SK-N-MC (cell line): ENCODE measurements at regions not wholly inside any gene's neighbourhood (a gene's known extent, or its start where the extent isn't known, plus 50 kb on each side); places are given as distances from the start of the nearest gene placed in this dataset.

ENCODE experiments used
- DNase-seq: peaks from one replicate; pipeline ENCODE4 v3.0.0-alpha.2; 2011; ENCODE audit warnings: low read depth, low spot score
- H3K27ac ChIP-seq: fragments of 200-600 bp; sonication (generic); 2 replicates; pipeline ENCODE4 v1.5.1; 2016; ENCODE audit warnings: mixed run types
- H3K36me3 ChIP-seq: fragments of 200-600 bp; sonication (generic); 2 replicates; pipeline ENCODE4 v1.6.1; 2017; ENCODE audit warnings: antibody characterized with exemption, low read length, mixed read lengths; ENCODE audit not compliant: insufficient read depth
- H3K4me3 ChIP-seq: fragments of 200-600 bp; sonication (generic); 2 replicates; pipeline ENCODE4 v1.5.1; 2016
- H3K9ac ChIP-seq: fragments of 200-600 bp; sonication (generic); 2 replicates; pipeline ENCODE4 v1.8.0; 2017; ENCODE audit warnings: mixed run types, mixed read lengths; ENCODE audit not compliant: insufficient read length
- H3K9me3 ChIP-seq: fragments of 200-600 bp; sonication (generic); 2 replicates; pipeline ENCODE4 v1.6.1; 2017; ENCODE audit warnings: low read depth, mild to moderate bottlenecking, antibody characterized with exemption, low read length, moderate library complexity, mixed read lengths
- EZH2 ChIP-seq: fragments of 200-600 bp; sonication (generic); IDR thresholded peaks from one replicate; pipeline ENCODE4 v1.6.1; 2017; ENCODE audit warnings: antibody characterized with exemption
- FOXP2 ChIP-seq: optimal IDR thresholded peaks from 2 replicates; pipeline ENCODE3; 2011; ENCODE audit warnings: mild to moderate bottlenecking, moderate library complexity; ENCODE audit not compliant: insufficient read depth; ENCODE audit errors: extremely low read length, control extremely low read depth
- POLR2AphosphoS5 ChIP-seq: IDR thresholded peaks from 2 replicates; pipeline ENCODE4 v1.6.1; 2012; ENCODE audit warnings: mild to moderate bottlenecking, low read depth, low read length, borderline replicate concordance

- Histone ChIP-seq H3K36me3 (no peaks in the 10 kb centered on the region), H3K27ac (no peak overlapping the region), H3K9me3 (no peaks in the 10 kb centered on the region), H3K9ac (no peak overlapping the region), H3K4me3 (no peak overlapping the region)
- no peak for DNase-seq
- no peak for TF ChIP-seq FOXP2
- no peak for TF ChIP-seq EZH2
- TF ChIP-seq POLR2AphosphoS5: no peak
Measured at GRCh38 chr1:58927722-58928085, 143.9 kb upstream of the JUN start.

GRCh38 chr1:58928514-58928913 lies 144.7 kb upstream of the JUN start:
- Histone ChIP-seq H3K27ac (no peak overlapping the region), H3K9ac (no peak overlapping the region), H3K9me3 (no peaks in the 10 kb centered on the region), H3K4me3 (no peak overlapping the region), H3K36me3 (no peaks in the 10 kb centered on the region)
- TF ChIP-seq POLR2AphosphoS5 (no peak), FOXP2 (no peak), EZH2 (no peak)
- DNase-seq: no peak

DNA sequence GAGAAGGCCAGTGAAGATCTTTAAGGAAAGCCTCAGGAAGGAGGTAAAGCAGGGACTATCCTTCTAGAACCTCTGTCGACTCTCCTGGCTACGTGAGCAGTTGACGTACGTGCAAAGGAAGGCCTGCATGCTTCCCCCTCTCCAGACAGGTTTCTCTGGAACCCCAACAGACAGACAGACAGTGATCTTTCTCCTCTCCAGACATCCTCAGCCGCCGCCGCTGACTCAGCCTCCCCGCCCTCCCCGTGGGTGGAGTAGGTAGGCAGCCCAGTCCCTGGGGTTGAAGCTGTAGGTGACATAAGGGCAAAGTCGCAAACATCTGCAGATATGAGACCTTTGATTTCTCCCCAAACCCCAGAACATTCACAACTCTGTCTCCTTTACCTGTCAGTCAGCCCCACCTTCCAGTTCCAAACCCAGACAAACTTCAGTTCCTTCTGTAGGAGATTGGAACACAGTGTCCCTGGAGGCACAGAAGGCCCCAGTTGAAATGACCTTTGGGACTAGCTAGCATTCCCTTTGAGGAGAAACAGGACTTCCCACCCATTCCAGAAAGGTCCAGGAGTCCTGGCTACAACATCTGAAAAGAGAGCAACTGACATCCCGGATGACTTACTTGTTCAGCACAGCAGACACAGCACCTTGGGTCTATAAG lies 146.0 kb upstream of the JUN start:
- H3K36me3 ChIP-seq: no peaks in the 10 kb centered on the region
- TF ChIP-seq FOXP2: no peak
- no peak for TF ChIP-seq EZH2
- no peak for TF ChIP-seq POLR2AphosphoS5
- no peak for DNase-seq
- H3K9ac ChIP-seq: no peak overlapping the region
- H3K4me3 ChIP-seq: no peak overlapping the region
- no peaks in the 10 kb centered on the region for H3K9me3 ChIP-seq
- H3K27ac ChIP-seq: no peak overlapping the region

- Histone ChIP-seq H3K27ac (no peak overlapping the region), H3K9ac (no peak overlapping the region), H3K36me3 (no peaks in the 10 kb centered on the region), H3K9me3 (no peaks in the 10 kb centered on the region), H3K4me3 (no peak overlapping the region)
- TF ChIP-seq POLR2AphosphoS5 (no peak), FOXP2 (no peak), EZH2 (no peak)
- no peak for DNase-seq
Measured at GRCh38 chr1:58931024-58931423, 147.2 kb upstream of the JUN start.

- Histone ChIP-seq H3K36me3 (no peaks in the 10 kb centered on the region), H3K9ac (no peak overlapping the region), H3K4me3 (no peak overlapping the region), H3K9me3 (no peaks in the 10 kb centered on the region), H3K27ac (no peak overlapping the region)
- TF ChIP-seq EZH2: no peak
- TF ChIP-seq FOXP2: no peak
- no peak for TF ChIP-seq POLR2AphosphoS5
- DNase-seq: no peak
Measured at GRCh38 chr1:58931756-58932155, 147.9 kb upstream of the JUN start.

DNA sequence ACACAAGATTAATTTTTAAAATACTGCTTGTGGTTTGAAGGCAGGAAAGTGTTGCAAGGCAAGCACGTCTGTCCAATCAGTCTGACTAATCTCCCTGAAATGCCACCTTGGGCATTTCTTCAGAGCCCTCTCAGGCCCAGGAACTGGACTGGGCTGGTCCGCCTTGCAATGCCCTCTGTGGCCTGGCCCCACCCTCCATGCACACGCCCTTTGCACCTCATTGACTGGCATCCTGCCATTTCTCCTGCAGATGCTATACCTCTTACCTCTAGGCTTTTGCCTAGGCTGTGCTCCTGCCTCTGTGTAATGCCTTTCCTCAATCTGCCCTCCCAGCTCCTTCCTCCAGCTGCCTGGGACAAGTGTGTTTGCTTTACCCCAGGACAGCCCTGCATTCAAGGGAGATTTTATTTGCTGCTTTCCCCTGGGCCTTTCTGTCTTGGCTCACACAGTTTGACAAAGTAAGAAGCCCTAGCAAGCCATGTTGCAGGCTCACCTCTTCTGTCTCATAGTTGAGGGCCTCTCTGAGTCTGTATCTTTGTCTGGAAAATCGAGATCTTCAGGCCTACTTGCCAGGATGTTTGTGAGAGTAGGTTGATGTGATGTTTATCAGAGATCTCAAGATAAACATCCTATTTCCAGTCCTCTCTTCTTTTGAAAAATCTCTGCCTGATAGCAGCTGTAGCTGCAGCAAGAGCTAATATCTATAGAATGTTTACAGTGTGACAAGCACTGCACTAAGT lies 149.2 kb upstream of the JUN start:
- no peak overlapping the region for H3K4me3 ChIP-seq
- DNase-seq: no peak
- H3K9ac ChIP-seq: no peak overlapping the region
- H3K27ac ChIP-seq: no peak overlapping the region
- H3K36me3 ChIP-seq: no peaks in the 10 kb centered on the region
- TF ChIP-seq POLR2AphosphoS5 (no peak), FOXP2 (no peak), EZH2 (no peak)
- no peaks in the 10 kb centered on the region for H3K9me3 ChIP-seq

GRCh38 chr1:58933599-58933926 lies 149.7 kb upstream of the JUN start:
- no peak for DNase-seq
- Histone ChIP-seq H3K36me3 (no peaks in the 10 kb centered on the region), H3K4me3 (no peak overlapping the region), H3K9ac (no peak overlapping the region), H3K9me3 (no peaks in the 10 kb centered on the region), H3K27ac (no peak overlapping the region)
- no peak for TF ChIP-seq EZH2
- TF ChIP-seq FOXP2: no peak
- no peak for TF ChIP-seq POLR2AphosphoS5

DNA sequence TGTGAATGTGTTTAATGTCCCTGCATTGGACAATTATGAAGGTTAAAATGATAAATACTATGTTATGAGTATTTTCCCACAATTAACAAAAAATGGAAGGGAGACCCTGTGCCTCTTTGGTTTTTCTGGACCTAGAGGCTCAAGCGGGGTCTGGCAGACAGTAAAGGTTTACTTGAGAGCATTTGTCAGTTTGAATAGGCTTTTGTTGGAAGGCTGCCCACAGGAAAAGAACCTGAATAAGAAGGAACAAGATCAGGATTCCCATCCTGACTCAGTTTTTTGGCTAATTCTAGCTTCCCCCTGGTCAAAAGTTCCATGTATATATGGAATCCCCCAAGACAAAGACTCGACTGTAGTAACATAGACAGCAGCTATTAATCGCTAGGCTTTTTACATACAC lies 150.9 kb upstream of the JUN start:
- Histone ChIP-seq H3K27ac (no peak overlapping the region), H3K36me3 (no peaks in the 10 kb centered on the region)

GRCh38 chr1:58936973-58937372 lies 153.1 kb upstream of the JUN start:
- Histone ChIP-seq H3K27ac (no peak overlapping the region), H3K4me3 (no peak overlapping the region), H3K9me3 (no peaks in the 10 kb centered on the region), H3K9ac (no peak overlapping the region), H3K36me3 (no peaks in the 10 kb centered on the region)
- TF ChIP-seq POLR2AphosphoS5 (no peak), FOXP2 (no peak), EZH2 (no peak)
- no peak for DNase-seq

More for the DNA sequence above, 150.9 kb upstream of the JUN start:
- TF ChIP-seq POLR2AphosphoS5 (no peak), FOXP2 (no peak), EZH2 (no peak)
- Histone ChIP-seq H3K9ac (no peak overlapping the region), H3K4me3 (no peak overlapping the region), H3K9me3 (no peaks in the 10 kb centered on the region)
- DNase-seq: no peak
